GM23338 (cell line): ENCODE measurements at regions not wholly inside any gene's neighbourhood (a gene's known extent, or its start where the extent isn't known, plus 50 kb on each side); places are given as distances from the start of the nearest gene placed in this dataset.

Source experiments
- ATAC-seq: fragments of 200-7000 bp; cut with Tn5 transposase; 3 replicates; pipeline ENCODE4 v1.9.1; 2020
- DNase-seq: peaks from one replicate; pipeline ENCODE4 v3.0.0-alpha.2; 2015; ENCODE audit warnings: low spot score
- H2AFZ ChIP-seq: fragments of 200-600 bp; sonication (generic); 2 replicates; pipeline ENCODE4 v1.8.0; 2016; ENCODE audit warnings: antibody characterized with exemption, mild to moderate bottlenecking, moderate library complexity
- H3F3A ChIP-seq: fragments of 200-600 bp; sonication (generic); replicated peaks from 2 replicates; pipeline ENCODE4 v1.8.0; 2017; ENCODE audit warnings: antibody characterized with exemption, mixed run types, low read depth
- H3K27ac ChIP-seq: fragments of 200-600 bp; sonication (generic); 2 replicates; pipeline ENCODE4 v1.6.1; 2016; ENCODE audit warnings: low read depth
- H3K27me3 ChIP-seq: fragments of 200-600 bp; sonication (generic); 2 replicates; pipeline ENCODE4 v1.8.0; 2016; ENCODE audit warnings: mild to moderate bottlenecking, mixed run types, moderate library complexity; ENCODE audit not compliant: insufficient read depth
- H3K36me3 ChIP-seq: fragments of 200-600 bp; sonication (generic); 2 replicates; pipeline ENCODE4 v1.8.0; 2016; ENCODE audit warnings: mild to moderate bottlenecking; ENCODE audit not compliant: insufficient read depth
- H3K4me1 ChIP-seq: fragments of 200-600 bp; sonication (generic); 2 replicates; pipeline ENCODE4 v1.8.0; 2016; ENCODE audit warnings: mild to moderate bottlenecking, moderate library complexity; ENCODE audit not compliant: insufficient read depth
- H3K4me2 ChIP-seq: fragments of 200-600 bp; sonication (generic); 2 replicates; pipeline ENCODE4 v1.7.1; 2017; ENCODE audit warnings: mixed run types
- H3K4me3 ChIP-seq: fragments of 200-600 bp; sonication (generic); 2 replicates; pipeline ENCODE4 v1.6.1; 2016; ENCODE audit warnings: mixed run types
- H3K79me2 ChIP-seq: fragments of 200-600 bp; sonication (generic); replicated peaks from 2 replicates; pipeline ENCODE4 v1.8.0; 2017; ENCODE audit warnings: mild to moderate bottlenecking; ENCODE audit not compliant: insufficient read depth
- H3K9me2 ChIP-seq: fragments of 200-600 bp; sonication (generic); 2 replicates; pipeline ENCODE4 v1.8.0; 2017; ENCODE audit not compliant: insufficient read depth
- H4K20me1 ChIP-seq: fragments of 200-600 bp; sonication (generic); replicated peaks from 2 replicates; pipeline ENCODE4 v1.8.0; 2017; ENCODE audit warnings: mild to moderate bottlenecking; ENCODE audit not compliant: insufficient read depth
- H3K27ac Mint-ChIP-seq: 2 replicates; pipeline ENCODE4 v1.8.0; 2020; ENCODE audit warnings: inconsistent platforms, mild to moderate bottlenecking, moderate library complexity, mixed read lengths
- H3K27me3 Mint-ChIP-seq: 3 replicates; pipeline ENCODE4 v1.8.0; 2022; ENCODE audit warnings: low read depth, mild to moderate bottlenecking, moderate library complexity, mixed read lengths, inconsistent platforms; ENCODE audit not compliant: insufficient read depth, poor library complexity
- H3K36me3 Mint-ChIP-seq: 3 replicates; pipeline ENCODE4 v1.8.0; 2021; ENCODE audit warnings: low read depth, mild to moderate bottlenecking, inconsistent platforms, moderate library complexity, mixed read lengths
- H3K4me1 Mint-ChIP-seq: 3 replicates; pipeline ENCODE4 v1.8.0; 2020; ENCODE audit warnings: mild to moderate bottlenecking, inconsistent platforms, mixed read lengths
- H3K4me3 Mint-ChIP-seq: 3 replicates; pipeline ENCODE4 v1.8.0; 2021; ENCODE audit warnings: moderate library complexity, mild to moderate bottlenecking, inconsistent platforms, mixed read lengths
- H3K9me3 Mint-ChIP-seq: 3 replicates; pipeline ENCODE4 v1.8.0; 2020; ENCODE audit warnings: moderate library complexity, mild to moderate bottlenecking, inconsistent platforms, mixed read lengths
- CREB1 ChIP-seq: fragments of 250-450 bp; sonication (Bioruptor Pico); IDR thresholded peaks from 2 replicates; pipeline ENCODE4 v1.5.0; 2020; ENCODE audit warnings: low read depth, mild to moderate bottlenecking, moderate library complexity
- ETS1 ChIP-seq: IDR thresholded peaks from 2 replicates; pipeline ENCODE4 v1.6.1; 2016; ENCODE audit warnings: antibody characterized with exemption
- EZH2 ChIP-seq: fragments of 200-600 bp; sonication (generic); IDR thresholded peaks from one replicate; pipeline ENCODE4 v1.8.0; 2017; ENCODE audit warnings: antibody characterized with exemption, mild to moderate bottlenecking, low read depth; ENCODE audit not compliant: unreplicated experiment
- EZH2phosphoT487 ChIP-seq: fragments of 200-600 bp; sonication (generic); IDR thresholded peaks from one replicate; pipeline ENCODE4 v1.8.1; 2018; ENCODE audit warnings: antibody characterized with exemption; ENCODE audit not compliant: unreplicated experiment
- JUNB ChIP-seq: IDR thresholded peaks from one replicate; pipeline ENCODE4 v1.6.1; 2016; ENCODE audit warnings: antibody characterized with exemption; ENCODE audit not compliant: unreplicated experiment
- NANOG ChIP-seq: IDR thresholded peaks from 2 replicates; pipeline ENCODE4 v1.6.1; 2016; ENCODE audit warnings: antibody characterized with exemption, borderline replicate concordance
- POLR2AphosphoS5 ChIP-seq: IDR thresholded peaks from 2 replicates; pipeline ENCODE4 v1.6.1; 2016; ENCODE audit warnings: antibody characterized with exemption, low read depth
- STAT1 ChIP-seq: IDR thresholded peaks from one replicate; pipeline ENCODE4 v1.6.1; 2016; ENCODE audit warnings: antibody characterized with exemption; ENCODE audit not compliant: unreplicated experiment
- ZNF114 ChIP-seq: fragments of 250-450 bp; sonication (Bioruptor Pico); IDR thresholded peaks from 2 replicates; pipeline ENCODE4 v1.5.0; 2020; ENCODE audit warnings: mild to moderate bottlenecking, moderate library complexity
- ZNF331 ChIP-seq: fragments of 250-450 bp; sonication (Bioruptor Pico); IDR thresholded peaks from 2 replicates; pipeline ENCODE4 v1.5.0; 2020; ENCODE audit warnings: low read depth, mild to moderate bottlenecking, moderate library complexity
- ZNF462 ChIP-seq: fragments of 250-450 bp; sonication (Bioruptor Pico); IDR thresholded peaks from 2 replicates; pipeline ENCODE4 v1.5.0; 2020; ENCODE audit warnings: mild to moderate bottlenecking, moderate library complexity
- TF ChIP-seq, protein P1 (sequence below), 2 experiments: fragments of 200-600 bp in 1 of 2; sonication (generic) in 1 of 2; conservative IDR thresholded peaks; 2 replicates each; pipeline versions ENCODE4 v1.5.1 to v1.6.1; 2016 to 2017; ENCODE audit warnings: antibody characterized with exemption in 2 of 2, low read depth in 2 of 2, mild to moderate bottlenecking in 2 of 2, moderate library complexity in 1 of 2

DNA sequence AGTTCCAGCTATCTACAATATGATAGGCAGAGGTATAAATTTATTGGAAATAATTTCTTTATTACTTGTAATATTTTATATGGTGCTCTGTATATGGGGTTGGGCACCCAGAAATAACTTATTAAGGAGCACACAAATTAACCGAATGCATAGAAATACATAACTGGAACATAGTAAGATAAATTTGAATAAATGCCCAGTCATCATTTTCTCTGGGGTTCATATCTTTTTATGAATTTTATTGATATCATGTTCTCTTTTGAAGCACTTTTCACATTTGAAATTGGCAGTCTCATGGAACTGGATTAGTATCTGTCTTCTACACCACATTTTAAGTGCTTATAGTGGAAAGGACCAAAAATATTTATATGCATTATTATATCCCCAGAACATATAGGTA, 122.0 kb downstream of the PCDH7 start (continued):
- TF ChIP-seq, protein P1, sequence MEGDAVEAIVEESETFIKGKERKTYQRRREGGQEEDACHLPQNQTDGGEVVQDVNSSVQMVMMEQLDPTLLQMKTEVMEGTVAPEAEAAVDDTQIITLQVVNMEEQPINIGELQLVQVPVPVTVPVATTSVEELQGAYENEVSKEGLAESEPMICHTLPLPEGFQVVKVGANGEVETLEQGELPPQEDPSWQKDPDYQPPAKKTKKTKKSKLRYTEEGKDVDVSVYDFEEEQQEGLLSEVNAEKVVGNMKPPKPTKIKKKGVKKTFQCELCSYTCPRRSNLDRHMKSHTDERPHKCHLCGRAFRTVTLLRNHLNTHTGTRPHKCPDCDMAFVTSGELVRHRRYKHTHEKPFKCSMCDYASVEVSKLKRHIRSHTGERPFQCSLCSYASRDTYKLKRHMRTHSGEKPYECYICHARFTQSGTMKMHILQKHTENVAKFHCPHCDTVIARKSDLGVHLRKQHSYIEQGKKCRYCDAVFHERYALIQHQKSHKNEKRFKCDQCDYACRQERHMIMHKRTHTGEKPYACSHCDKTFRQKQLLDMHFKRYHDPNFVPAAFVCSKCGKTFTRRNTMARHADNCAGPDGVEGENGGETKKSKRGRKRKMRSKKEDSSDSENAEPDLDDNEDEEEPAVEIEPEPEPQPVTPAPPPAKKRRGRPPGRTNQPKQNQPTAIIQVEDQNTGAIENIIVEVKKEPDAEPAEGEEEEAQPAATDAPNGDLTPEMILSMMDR (conservative IDR thresholded peaks at IDR 0.05; ENCODE audit: low read depth in 2 of 2), result no peak
- no peak for TF ChIP-seq CREB1 (CRISPR knock-in tag)
- TF ChIP-seq POLR2AphosphoS5, result no peak
- TF ChIP-seq STAT1, result no peak
- no peak for TF ChIP-seq EZH2

DNA sequence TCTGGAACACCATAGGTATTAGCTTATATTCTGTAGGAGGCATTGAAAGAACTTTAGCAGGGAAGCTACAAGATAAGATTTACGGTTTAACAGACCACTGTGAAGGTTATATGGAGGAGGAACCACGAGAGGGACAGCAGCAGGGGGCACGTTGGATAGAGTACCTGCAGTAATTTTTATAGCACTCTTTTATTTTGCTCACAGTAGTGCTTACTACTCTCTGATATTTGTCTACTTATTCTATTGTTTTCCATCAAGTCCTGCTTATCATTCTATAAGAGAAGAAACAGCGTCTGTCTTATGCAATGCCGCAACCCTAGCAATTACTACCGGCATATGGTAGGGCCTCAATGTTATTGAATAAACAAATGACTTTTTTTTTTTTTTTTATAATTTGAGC, 122.5 kb downstream of the PCDH7 start:
- no peak for DNase-seq
- H3K36me3 ChIP-seq, result no peaks in the 10 kb centered on the region
- H2AFZ ChIP-seq, result no peak overlapping the region
- no peak for ATAC-seq
- no peaks in the 10 kb centered on the region for H3K79me2 ChIP-seq
- no peak overlapping the region for H3K4me2 ChIP-seq
- Mint-ChIP-seq H3K4me3 (no peak overlapping the region), H3K36me3 (no peaks in the 10 kb centered on the region), H3K27ac (no peak overlapping the region; the same call in 1 of the 2 replicates), H3K27me3 (peaks cover 3% of the 10 kb centered on the region), H3K9me3 (no peaks in the 10 kb centered on the region), H3K4me1 (peaks cover 43% of the 10 kb centered on the region)
- no peaks in the 10 kb centered on the region for H3F3A ChIP-seq
- H3K9me2 ChIP-seq, result no peaks in the 10 kb centered on the region
- H4K20me1 ChIP-seq, result no peaks in the 10 kb centered on the region
- H3K27me3 ChIP-seq, result no peaks in the 10 kb centered on the region
- peaks cover 45% of the 10 kb centered on the region for H3K4me1 ChIP-seq
- no peak overlapping the region for H3K27ac ChIP-seq
- H3K4me3 ChIP-seq, result no peak overlapping the region
- TF ChIP-seq JUNB (no peak), POLR2AphosphoS5 (no peak), STAT1 (no peak), ZNF114 (CRISPR knock-in tag) (no peak), CREB1 (CRISPR knock-in tag) (no peak), NANOG (no peak), ETS1 (no peak), EZH2phosphoT487 (no peak), ZNF331 (CRISPR knock-in tag) (no peak), ZNF462 (no peak), EZH2 (no peak)
- TF ChIP-seq, protein P1 (conservative IDR thresholded peaks at IDR 0.05; ENCODE audit: low read depth in 2 of 2), result no peak
